K562 (cell line): ENCODE measurements at regions not wholly inside any gene's neighbourhood (a gene's known extent, or its start where the extent isn't known, plus 50 kb on each side); places are given as distances from the start of the nearest gene placed in this dataset.
"Not testable (repeated sequence)": the region's sequence is repeated elsewhere in the genome, so short reads cannot be mapped to it uniquely, and the experiment has no call there.

Experiments
- GABPB1 ChIP-seq: sonication (generic); formaldehyde crosslinking; IDR thresholded peaks from 2 replicates; pipeline ENCODE4 v1.8.0; 2022; ENCODE audit warnings: mild to moderate bottlenecking, missing genetic modification reagents
- POLR2AphosphoS5 ChIP-seq: IDR thresholded peaks from 2 replicates; pipeline ENCODE4 v1.6.1; 2011; ENCODE audit warnings: mild to moderate bottlenecking, low read depth, low read length, moderate library complexity; ENCODE audit not compliant: control insufficient read depth, insufficient read depth
- SPI1 ChIP-seq: IDR thresholded peaks from 2 replicates; pipeline ENCODE4 v1.6.1; 2011; ENCODE audit warnings: low read depth, low read length, control low read depth, borderline replicate concordance
- TF ChIP-seq, protein P1 (sequence below), 3 experiments: IDR thresholded peaks in 2 of 3; conservative IDR thresholded peaks in 1 of 3; 2 replicates each; pipeline ENCODE4 v1.5.1; 2011 to 2012; ENCODE audit warnings: low read length in 3 of 3, mild to moderate bottlenecking in 3 of 3, control low read depth in 2 of 3, improper control_type of control experiment in 1 of 3, inconsistent platforms in 1 of 3, low read depth in 1 of 3, mixed read lengths in 1 of 3, moderate library complexity in 1 of 3; ENCODE audit not compliant: insufficient read depth in 2 of 3
- TF ChIP-seq, protein P2 (sequence below): fragments of 250-450 bp; sonication (Bioruptor Pico); IDR thresholded peaks from 2 replicates; pipeline ENCODE4 v1.8.0; 2022; ENCODE audit warnings: moderate library complexity, mild to moderate bottlenecking, inconsistent platforms

DNA sequence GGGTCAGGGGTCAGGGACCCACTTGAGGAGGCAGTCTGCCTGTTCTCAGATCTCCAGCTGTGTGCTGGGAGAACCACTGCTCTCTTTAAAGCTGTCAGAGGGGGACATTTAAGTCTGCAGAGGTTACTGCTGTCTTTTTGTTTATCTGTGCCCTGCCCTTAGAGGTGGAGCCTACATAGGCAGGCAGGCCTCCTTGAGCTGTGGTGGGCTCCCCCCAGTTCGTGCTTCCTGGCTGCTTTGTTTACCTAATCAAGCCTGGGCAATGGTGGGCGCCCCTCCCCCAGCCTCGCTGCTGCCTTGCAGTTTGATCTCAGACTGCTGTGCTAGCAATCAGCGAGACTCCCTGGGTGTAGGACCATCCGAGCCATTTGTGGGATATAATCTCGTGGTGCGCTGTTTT, 830.5 kb upstream of the ANO3 start:
- not testable (repeated sequence) for TF ChIP-seq POLR2AphosphoS5, SPI1, GABPB1
- TF ChIP-seq, protein P1, sequence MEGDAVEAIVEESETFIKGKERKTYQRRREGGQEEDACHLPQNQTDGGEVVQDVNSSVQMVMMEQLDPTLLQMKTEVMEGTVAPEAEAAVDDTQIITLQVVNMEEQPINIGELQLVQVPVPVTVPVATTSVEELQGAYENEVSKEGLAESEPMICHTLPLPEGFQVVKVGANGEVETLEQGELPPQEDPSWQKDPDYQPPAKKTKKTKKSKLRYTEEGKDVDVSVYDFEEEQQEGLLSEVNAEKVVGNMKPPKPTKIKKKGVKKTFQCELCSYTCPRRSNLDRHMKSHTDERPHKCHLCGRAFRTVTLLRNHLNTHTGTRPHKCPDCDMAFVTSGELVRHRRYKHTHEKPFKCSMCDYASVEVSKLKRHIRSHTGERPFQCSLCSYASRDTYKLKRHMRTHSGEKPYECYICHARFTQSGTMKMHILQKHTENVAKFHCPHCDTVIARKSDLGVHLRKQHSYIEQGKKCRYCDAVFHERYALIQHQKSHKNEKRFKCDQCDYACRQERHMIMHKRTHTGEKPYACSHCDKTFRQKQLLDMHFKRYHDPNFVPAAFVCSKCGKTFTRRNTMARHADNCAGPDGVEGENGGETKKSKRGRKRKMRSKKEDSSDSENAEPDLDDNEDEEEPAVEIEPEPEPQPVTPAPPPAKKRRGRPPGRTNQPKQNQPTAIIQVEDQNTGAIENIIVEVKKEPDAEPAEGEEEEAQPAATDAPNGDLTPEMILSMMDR (IDR thresholded peaks at IDR 0.05 in 2 of 3, conservative IDR thresholded peaks at IDR 0.05 in 1 of 3; ENCODE audit: insufficient read depth in 2 of 3, low read depth in 1 of 3, low read length in 3 of 3) = not testable (repeated sequence)
- TF ChIP-seq, protein P2, sequence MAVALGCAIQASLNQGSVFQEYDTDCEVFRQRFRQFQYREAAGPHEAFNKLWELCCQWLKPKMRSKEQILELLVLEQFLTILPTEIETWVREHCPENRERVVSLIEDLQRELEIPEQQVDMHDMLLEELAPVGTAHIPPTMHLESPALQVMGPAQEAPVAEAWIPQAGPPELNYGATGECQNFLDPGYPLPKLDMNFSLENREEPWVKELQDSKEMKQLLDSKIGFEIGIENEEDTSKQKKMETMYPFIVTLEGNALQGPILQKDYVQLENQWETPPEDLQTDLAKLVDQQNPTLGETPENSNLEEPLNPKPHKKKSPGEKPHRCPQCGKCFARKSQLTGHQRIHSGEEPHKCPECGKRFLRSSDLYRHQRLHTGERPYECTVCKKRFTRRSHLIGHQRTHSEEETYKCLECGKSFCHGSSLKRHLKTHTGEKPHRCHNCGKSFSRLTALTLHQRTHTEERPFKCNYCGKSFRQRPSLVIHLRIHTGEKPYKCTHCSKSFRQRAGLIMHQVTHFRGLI (CRISPR knock-in tag) = not testable (repeated sequence)
